Esophagus squamous epithelium (tissue), 4 donors: ENCODE measurements at regions not wholly inside any gene's neighbourhood (a gene's known extent, or its start where the extent isn't known, plus 50 kb on each side); places are given as distances from the start of the nearest gene placed in this dataset.

Experiments
- CTCF ChIP-seq, 6 experiments: fragments of 450-650 bp in 4 of 6; fragments of 200-600 bp in 2 of 6; sonication (generic) in 2 of 6; IDR thresholded peaks; one replicate each; pipeline ENCODE4 v1.5.1; 2016 to 2019; ENCODE audit warnings: antibody characterized with exemption in 6 of 6, mild to moderate bottlenecking in 4 of 6, moderate library complexity in 4 of 6
- POLR2A ChIP-seq, 4 donors: fragments of 450-650 bp; IDR thresholded peaks; one replicate each; pipeline ENCODE4 v1.6.1; 2017; ENCODE audit warnings: antibody characterized with exemption in 4 of 4, mild to moderate bottlenecking in 4 of 4, moderate library complexity in 3 of 4

- no peak for TF ChIP-seq CTCF (IDR thresholded peaks at IDR 0.05)
- no peak for TF ChIP-seq POLR2A (IDR thresholded peaks at IDR 0.05)
These were observed 95.8 kb upstream of the NAA20 start for GRCh38 chr20:19921284-19921793.
